AG09309 (cell line): ENCODE measurements at regions not wholly inside any gene's neighbourhood (a gene's known extent, or its start where the extent isn't known, plus 50 kb on each side); places are given as distances from the start of the nearest gene placed in this dataset.

Experiments
- DNase-seq: peaks from one replicate; pipeline ENCODE4 v3.0.0-alpha.2; 2010; ENCODE audit warnings: low read depth
- H3K4me3 ChIP-seq: 2 replicates; pipeline ENCODE4 v1.5.1; 2011; ENCODE audit warnings: mild to moderate bottlenecking, low read depth, low read length, moderate library complexity; ENCODE audit not compliant: control insufficient read depth
- TF ChIP-seq, protein P1 (sequence below): IDR thresholded peaks from 2 replicates; pipeline ENCODE4 v1.5.1; 2011; ENCODE audit warnings: mild to moderate bottlenecking, low read depth, low read length, inconsistent platforms; ENCODE audit not compliant: insufficient read depth, control insufficient read depth; ENCODE audit errors: missing control alignments

DNA sequence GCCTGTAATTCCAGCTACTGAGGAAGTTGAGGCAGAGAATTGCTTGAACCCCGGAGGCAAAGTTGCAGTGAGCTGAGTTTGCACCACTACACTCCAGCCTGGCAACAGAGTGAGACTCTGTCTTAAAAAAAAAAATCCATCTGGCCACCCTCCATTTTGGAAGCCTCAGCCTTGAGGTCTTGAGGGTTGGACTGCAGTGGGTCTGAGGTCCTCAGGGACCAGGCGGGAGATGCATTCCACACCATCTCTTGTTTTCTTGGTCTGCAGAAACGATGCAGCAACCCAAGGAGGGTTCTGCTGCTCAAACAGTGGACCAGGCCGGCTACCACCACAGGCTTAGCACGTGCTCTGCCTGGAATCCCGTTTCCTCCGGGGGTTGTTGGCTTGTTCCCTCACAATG lies 299.3 kb downstream of the FGF9 start:
- DNase-seq = no peak
- TF ChIP-seq, protein P1, sequence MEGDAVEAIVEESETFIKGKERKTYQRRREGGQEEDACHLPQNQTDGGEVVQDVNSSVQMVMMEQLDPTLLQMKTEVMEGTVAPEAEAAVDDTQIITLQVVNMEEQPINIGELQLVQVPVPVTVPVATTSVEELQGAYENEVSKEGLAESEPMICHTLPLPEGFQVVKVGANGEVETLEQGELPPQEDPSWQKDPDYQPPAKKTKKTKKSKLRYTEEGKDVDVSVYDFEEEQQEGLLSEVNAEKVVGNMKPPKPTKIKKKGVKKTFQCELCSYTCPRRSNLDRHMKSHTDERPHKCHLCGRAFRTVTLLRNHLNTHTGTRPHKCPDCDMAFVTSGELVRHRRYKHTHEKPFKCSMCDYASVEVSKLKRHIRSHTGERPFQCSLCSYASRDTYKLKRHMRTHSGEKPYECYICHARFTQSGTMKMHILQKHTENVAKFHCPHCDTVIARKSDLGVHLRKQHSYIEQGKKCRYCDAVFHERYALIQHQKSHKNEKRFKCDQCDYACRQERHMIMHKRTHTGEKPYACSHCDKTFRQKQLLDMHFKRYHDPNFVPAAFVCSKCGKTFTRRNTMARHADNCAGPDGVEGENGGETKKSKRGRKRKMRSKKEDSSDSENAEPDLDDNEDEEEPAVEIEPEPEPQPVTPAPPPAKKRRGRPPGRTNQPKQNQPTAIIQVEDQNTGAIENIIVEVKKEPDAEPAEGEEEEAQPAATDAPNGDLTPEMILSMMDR = no peak
- H3K4me3 ChIP-seq = no peak overlapping the region

DNA sequence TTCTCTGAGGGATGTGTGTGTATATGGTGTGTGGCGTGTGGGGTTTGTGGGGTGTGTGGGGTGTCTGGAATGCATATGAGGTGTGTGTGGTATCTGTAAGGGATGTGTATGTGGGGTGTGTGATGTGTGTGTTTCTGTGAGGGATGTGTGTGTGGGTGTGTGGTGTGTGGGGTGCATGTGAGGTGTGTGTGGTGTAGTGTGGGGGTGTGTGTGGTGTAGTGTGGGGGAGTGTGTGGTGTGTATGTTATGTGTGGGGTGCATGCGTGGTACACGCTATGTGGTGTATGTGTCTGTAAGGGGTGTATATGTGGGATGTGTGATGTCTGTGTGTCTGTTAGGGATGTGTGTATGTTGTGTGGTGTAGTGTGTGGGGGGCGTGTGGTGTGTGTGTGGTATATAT lies 300.0 kb downstream of the FGF9 start:
- H3K4me3 ChIP-seq = no peak overlapping the region
- TF ChIP-seq, protein P1 = no peak
- DNase-seq = no peak

DNA sequence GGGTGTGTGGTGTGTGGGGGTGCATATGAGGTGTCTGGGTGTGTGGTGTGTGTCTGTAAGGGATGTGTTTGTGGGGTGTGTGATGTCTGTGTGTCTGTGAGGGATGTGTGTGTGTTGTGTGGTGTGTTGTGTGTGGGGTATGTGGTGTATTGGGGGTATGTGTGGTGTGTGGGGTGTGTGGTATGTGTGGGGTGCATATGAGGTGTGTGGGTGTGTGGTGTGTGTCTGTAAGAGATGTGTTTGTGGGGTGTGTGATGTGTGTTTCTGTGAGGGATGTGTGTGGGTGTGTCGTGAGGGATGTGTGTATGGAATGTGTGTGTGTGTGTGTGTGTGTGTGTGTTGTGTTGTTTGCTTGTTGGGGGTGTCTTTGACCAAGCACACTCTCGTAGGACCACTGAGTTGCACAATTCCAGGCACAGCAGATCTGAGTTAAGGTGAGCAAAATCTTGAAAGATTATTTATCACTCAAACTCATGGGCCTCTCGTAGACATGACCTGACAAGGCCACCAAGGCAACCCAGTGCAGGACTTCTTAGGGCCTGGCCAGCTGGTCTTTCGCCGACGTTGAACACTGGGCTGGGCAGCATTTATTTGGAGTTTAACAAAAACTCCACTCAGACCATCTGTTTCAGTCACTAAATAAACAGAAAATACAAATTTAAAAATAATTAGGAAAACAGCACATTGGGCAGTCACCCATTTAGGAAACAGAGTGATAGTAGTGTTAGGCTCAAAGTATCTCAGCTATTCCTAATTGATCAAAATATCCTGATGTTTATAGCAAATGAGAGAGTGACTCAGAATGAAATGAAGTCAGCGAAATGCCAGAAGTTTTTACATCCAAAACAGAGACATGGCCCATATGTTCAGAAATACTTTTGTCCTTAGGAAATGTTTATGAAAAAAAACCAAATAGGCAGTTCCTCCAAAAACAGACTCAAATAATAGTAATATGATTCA lies 301.1 kb downstream of the FGF9 start:
- TF ChIP-seq, protein P1 = no peak
- no peak for DNase-seq

DNA sequence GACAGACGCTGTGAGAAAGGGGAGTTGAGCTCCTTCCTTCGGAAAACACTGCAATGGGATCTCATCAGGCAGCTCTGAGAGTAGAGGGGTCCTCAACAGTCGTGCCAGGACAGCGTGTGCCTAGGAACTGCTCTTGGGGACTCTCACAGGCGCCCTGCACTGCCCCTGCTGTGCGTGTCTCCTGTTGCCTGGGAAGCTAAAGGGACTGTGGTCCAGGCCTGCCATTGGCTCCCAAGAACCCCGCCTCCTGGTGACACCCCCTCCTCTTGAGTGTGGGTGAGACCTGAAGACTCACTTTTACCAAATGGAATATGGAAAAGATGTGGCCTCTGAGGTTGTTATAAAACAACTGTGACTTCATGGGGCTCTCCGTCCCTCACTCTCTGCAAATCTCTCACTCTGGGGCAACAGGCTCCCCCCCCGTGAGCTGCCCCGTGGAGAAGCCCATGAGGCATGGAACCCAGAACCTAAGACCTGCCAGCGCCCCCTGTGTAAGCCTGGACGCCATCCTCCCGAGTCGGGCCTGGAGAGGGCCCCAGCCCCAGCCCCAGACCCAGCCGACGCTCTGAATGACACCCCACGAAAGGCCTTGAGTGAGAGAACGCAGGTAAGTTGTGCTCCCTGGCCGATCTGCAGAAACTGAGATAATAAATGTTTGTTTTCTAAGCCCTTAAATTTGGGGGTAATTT lies 302.7 kb downstream of the FGF9 start:
- TF ChIP-seq, protein P1 = no peak
- H3K4me3 ChIP-seq = no peak overlapping the region
- DNase-seq = no peak

More for the DNA sequence above, 301.1 kb downstream of the FGF9 start:
- no peak overlapping the region for H3K4me3 ChIP-seq

DNA sequence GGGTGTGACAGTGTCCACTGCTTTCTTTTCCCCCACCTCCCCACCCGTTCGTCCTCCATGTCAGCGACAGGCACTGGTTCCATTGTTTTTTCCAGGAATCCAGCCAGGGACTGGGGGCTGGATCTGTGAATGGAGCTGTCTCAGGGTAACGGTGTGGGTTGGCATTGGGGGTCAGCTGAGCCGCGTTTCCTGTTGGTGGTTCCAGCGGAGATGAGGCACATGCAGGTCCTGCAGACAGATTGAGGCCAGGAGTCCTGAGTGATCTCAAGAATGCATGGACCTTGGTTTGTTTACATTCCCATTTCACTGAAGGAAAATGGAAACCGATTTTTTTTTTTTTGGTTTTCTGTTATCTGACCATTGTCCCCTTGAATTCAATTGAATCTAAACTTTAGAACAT lies 303.9 kb downstream of the FGF9 start:
- TF ChIP-seq, protein P1 = no peak
- DNase-seq = no peak
- no peak overlapping the region for H3K4me3 ChIP-seq

DNA sequence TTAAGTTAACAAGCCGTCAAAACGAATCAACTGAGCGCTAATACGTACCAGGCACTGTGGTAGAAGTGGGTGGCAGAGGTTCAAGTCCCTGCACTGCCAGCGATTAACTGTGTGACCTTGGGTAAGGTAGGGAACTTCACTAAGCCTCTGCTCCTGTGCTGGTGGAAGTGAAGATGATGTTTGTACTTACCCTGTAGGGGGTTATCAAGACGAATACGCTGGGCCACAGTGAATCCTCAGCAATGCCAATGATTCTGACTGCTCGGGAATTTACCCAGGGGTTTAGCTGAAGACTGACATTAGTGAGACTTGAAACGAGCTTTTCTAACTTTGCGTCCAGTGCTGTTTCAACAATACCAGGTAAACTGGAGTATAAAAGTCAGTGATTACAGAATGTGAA lies 305.3 kb downstream of the FGF9 start:
- no peak overlapping the region for H3K4me3 ChIP-seq
- no peak for DNase-seq
- TF ChIP-seq, protein P1 = no peak
